HuH-7 (cell line): ENCODE measurements at regions not wholly inside any gene's neighbourhood (a gene's known extent, or its start where the extent isn't known, plus 50 kb on each side); places are given as distances from the start of the nearest gene placed in this dataset.

Source experiments
- DNase-seq: peaks from one replicate; pipeline ENCODE4 v3.0.0; 2011; ENCODE audit warnings: low spot score

- DNase-seq: no peak
Measured at GRCh38 chr2:126774761-126775160, 118.8 kb downstream of the GYPC start.

GRCh38 chr2:126775300-126775985 is 119.5 kb downstream of the GYPC start:
- no peak for DNase-seq

- DNase-seq: no peak
Measured at GRCh38 chr2:126776255-126776654, 120.3 kb downstream of the GYPC start.

- peak; percentile 77 for DNase-seq
Measured at GRCh38 chr2:126776692-126777619, 121.0 kb downstream of the GYPC start.

GRCh38 chr2:126777620-126777978 is 121.1 kb upstream of the TEX51 start:
- DNase-seq: no peak

- no peak for DNase-seq
Measured at GRCh38 chr2:126778561-126779501, 119.9 kb upstream of the TEX51 start.

DNA sequence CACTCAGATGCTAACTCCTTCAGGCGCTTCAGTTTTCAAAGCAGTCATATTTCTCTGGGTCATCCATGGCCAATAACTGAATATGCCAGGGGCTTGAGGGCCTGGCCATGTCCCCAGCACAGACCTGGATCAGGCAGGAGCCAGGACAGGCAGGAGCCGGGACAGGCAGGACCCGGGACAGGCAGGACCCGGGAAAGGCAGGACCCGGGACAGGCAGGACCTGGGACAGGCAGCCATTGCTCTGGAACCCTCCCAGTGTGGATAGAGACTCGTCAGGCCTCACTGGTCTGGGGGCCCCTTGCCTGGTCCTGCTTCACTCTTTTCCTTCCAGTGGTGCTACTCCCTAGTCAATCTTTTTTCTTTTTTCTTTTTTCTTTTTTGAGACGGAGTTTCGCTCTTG is 117.5 kb upstream of the TEX51 start:
- no peak for DNase-seq

- DNase-seq: no peak
Measured at GRCh38 chr2:126781806-126782205, 116.9 kb upstream of the TEX51 start.

- no peak for DNase-seq
Measured at GRCh38 chr2:126782648-126783047, 116.0 kb upstream of the TEX51 start.

DNA sequence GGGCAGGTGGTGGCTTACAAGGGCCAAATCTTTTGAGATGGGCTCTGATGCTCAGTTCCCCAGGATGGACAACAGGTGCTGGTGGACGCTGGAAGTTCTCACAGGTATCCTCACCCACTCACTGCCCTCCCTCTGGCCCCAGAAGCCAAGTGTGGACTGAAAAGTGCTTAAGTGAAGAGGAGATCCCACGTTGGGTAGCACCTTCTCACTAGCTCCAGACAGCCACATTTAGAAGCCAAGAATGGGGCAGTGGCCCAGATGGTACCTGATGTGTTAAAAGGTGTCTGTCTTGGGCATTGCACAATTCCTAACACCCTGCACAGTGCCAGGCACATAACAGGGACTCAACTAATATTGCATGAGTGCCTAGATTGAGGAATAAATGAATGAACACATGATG is 115.3 kb upstream of the TEX51 start:
- DNase-seq: no peak

DNA sequence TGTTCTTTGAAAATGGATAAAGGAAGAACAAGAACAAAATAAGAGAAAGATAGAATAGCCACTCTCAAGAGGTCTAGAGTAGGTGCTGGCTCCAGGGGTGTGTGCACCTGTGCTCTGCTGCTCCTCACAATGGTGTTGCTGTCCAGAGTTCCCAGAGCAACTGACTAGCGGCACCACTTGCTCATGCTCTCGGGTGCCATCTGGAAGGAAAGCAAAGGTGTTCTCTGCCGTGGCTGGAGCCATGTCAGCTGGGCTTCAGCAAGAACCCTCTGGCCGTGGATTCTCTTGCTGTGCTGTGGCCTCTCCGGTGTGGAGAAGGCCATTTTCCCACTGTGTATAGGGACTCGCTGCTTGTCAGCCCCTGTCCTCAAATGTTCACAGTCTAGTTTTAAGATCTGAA is 114.6 kb upstream of the TEX51 start:
- no peak for DNase-seq

DNA sequence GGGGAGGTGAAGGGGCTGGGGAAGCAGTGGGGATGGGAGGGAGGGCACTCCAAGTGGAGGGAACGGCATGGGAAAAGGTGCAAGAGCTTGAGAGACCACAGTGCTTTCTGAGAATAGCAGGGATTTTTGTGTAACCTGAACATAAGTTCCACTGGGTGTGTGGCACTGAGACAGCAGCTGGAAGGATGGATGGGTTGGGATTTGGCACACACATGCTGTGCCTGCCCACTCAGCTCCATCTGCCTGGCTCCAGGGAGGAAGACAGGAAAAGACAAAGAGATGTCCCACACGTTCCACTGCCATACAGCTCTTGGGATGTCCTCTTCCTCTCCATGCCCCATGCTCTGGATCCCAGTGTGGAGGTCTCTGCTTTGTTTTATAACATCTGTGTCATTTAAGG is 114.1 kb upstream of the TEX51 start:
- no peak for DNase-seq

DNA sequence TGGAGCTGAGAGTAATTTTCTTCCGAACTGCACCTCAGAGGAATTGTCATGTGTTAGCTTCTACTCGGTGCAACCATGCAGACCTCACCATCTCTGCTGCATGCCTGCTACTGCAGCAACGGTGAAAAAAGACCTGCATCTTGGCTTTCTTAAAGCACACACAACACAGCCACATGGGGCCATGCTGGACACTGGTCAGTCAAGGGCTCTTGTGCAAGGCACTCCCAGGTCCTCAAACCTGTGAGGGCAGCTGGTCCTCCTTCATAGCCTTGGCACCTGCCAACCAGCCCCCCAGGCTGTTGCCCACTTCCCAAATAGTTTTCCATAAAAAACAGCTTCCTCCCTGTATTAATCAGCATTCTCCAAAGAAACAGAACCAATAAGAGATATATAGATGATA is 113.5 kb upstream of the TEX51 start:
- no peak for DNase-seq

DNA sequence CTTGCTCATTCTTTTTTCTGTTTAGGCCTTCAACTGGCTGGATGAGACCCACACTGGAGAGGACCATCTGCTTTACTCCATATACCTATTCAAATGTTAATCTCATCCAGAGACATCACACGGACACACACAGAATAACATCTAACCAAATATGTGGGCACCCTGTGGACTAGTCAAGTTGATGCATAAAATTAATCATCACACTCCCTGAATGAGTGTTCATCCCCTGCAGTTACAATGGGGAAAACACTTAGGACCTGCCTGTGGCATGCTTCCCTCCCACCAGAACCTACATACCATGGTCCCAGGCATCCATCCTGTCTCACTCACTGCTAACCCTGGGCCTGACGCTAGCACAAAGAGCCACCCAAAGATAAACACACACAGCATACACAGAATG is 112.8 kb upstream of the TEX51 start:
- no peak for DNase-seq

DNA sequence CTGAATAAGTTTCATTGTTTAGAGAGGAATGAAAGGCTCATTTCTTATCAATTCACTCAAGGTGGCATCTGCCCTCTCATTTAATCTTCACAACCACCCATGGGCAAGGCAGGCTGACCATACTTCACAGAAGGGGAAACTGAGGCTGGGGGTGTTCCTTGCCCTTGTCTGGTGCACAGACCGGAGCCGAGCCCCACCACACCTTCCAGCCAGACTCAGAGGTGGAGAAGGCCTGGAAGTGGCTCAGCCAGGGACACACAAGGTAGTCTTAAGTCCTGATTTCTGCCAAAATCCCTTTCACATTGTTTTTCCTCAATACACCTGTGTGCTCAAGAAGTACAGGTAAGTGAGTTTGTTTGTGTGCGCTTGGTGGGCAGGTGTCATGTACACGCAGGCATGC is 111.9 kb upstream of the TEX51 start:
- no peak for DNase-seq

- DNase-seq: no peak
Measured at GRCh38 chr2:126787289-126787688, 111.4 kb upstream of the TEX51 start.

DNA sequence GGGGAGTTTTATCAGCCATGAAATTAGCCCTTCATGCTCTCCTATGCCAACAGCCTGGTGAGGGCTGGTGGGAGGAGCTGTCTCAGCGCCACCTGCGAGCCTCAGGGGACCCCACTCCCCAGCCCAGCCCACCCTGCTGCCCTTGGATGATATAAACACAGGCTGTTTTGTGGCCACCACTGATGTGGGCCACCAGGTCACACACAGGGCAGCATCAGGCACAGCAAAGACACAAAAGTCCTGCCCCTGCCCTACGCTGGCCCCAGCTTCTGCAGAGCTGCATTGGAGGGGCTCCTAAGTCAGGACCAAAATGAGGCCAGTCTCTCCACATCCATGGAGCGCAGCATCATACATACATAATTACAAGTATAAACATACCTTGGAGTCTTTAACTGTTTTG is 110.6 kb upstream of the TEX51 start:
- no peak for DNase-seq

DNA sequence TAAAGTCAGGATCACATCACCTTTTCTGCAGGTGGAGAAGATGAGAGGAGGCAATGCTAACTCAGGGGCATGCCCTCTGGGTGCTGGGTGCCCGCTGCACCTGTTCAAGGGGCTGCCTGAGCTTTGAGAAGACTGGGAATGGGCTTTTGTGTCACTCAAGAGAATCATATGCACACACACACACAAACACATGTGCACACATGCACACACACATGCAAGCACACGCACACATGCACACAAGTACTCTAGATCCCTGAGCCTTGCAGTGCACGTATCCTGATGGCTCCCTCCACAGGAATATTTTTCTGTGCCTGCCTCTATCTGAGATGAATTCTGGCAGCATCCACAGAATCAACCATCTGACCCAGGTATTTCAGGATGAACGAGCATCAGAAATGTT is 110.0 kb upstream of the TEX51 start:
- no peak for DNase-seq

- DNase-seq: no peak
Measured at GRCh38 chr2:126790987-126791780, 107.5 kb upstream of the TEX51 start.

DNA sequence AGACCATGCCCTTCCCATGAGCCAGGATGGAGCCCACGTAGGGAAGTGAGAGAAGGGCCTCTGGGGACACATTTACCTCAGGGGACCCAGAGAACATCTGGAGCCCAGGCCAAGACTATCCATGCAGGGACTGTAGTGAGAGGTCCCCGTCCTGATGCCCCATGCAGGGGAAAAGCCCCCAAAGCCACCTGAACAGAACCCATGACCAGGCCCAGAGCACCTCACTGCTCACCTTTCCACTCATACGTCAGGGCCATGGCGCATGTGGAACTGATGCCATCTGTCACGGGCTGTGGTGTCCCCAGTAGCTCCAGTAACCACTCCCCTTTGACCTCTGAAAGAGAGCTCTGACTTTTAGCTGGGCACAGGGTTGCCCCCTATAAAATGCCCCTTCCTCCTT is 106.5 kb upstream of the TEX51 start:
- DNase-seq: no peak

GRCh38 chr2:126792993-126793392 is 105.7 kb upstream of the TEX51 start:
- no peak for DNase-seq
